Liver (tissue), 8 donors: ENCODE measurements at regions not wholly inside any gene's neighbourhood (a gene's known extent, or its start where the extent isn't known, plus 50 kb on each side); places are given as distances from the start of the nearest gene placed in this dataset.

Source experiments
- DNase-seq: peaks from one replicate; pipeline ENCODE4 v3.0.0-alpha.2; 2017; ENCODE audit warnings: low spot score
- H3K27ac ChIP-seq, 2 donors: one replicate each; pipeline ENCODE4 v1.7.0; 2013; ENCODE audit warnings: inconsistent platforms in 2 of 2, low read length in 2 of 2, control low read depth in 1 of 2, low read depth in 1 of 2, mild to moderate bottlenecking in 1 of 2
- H3K27me3 ChIP-seq, 4 donors: one replicate each; pipeline versions ENCODE4 v1.6.1 to v1.7.0; 2013; ENCODE audit warnings: low read length in 3 of 4, inconsistent platforms in 1 of 4, mild to moderate bottlenecking in 1 of 4, moderate library complexity in 1 of 4; ENCODE audit not compliant: control insufficient read depth in 4 of 4, insufficient read depth in 4 of 4
- H3K36me3 ChIP-seq, 4 donors: one replicate each; pipeline versions ENCODE4 v1.6.1 to v1.7.0; 2013; ENCODE audit warnings: low read length in 3 of 4, mild to moderate bottlenecking in 3 of 4, low read depth in 1 of 4, moderate library complexity in 1 of 4; ENCODE audit not compliant: control insufficient read depth in 4 of 4, insufficient read depth in 3 of 4
- H3K4me1 ChIP-seq, 4 donors: one replicate each; pipeline versions ENCODE4 v1.6.1 to v1.7.0; 2013; ENCODE audit warnings: low read length in 3 of 4, mild to moderate bottlenecking in 3 of 4, moderate library complexity in 1 of 4; ENCODE audit not compliant: control insufficient read depth in 4 of 4, insufficient read depth in 4 of 4
- H3K4me3 ChIP-seq, 3 donors: one replicate each; pipeline versions ENCODE4 v1.6.1 to v1.7.0; 2013; ENCODE audit warnings: low read length in 3 of 3, control low read depth in 1 of 3, low read depth in 1 of 3, mild to moderate bottlenecking in 1 of 3
- H3K9ac ChIP-seq, 2 donors: one replicate each; pipeline ENCODE4 v1.7.0; 2013; ENCODE audit warnings: low read length in 2 of 2, mild to moderate bottlenecking in 2 of 2, moderate library complexity in 2 of 2, control low read depth in 1 of 2, low read depth in 1 of 2
- H3K9me3 ChIP-seq, 4 donors: one replicate each; pipeline versions ENCODE4 v1.6.1 to v1.7.0; 2013; ENCODE audit warnings: low read length in 3 of 4; ENCODE audit not compliant: control insufficient read depth in 4 of 4
- CTCF ChIP-seq: fragments of 150-350 bp; IDR thresholded peaks from 2 replicates; pipeline ENCODE4 v1.5.1; 2017; ENCODE audit warnings: improper control_type of control experiment, low read depth, low read length; ENCODE audit not compliant: missing input control
- EGR1 ChIP-seq, 2 donors: IDR thresholded peaks; 2 replicates each; pipeline ENCODE4 v1.6.1; 2016 to 2018; ENCODE audit warnings: antibody characterized with exemption in 2 of 2, low read depth in 2 of 2
- FOXA1 ChIP-seq: IDR thresholded peaks from 2 replicates; pipeline ENCODE4 v1.6.1; 2016; ENCODE audit warnings: antibody characterized with exemption
- HNF4G ChIP-seq: IDR thresholded peaks from 2 replicates; pipeline ENCODE4 v1.6.1; 2016; ENCODE audit warnings: antibody characterized with exemption
- NR2F2 ChIP-seq: IDR thresholded peaks from 2 replicates; pipeline ENCODE4 v1.6.1; 2016; ENCODE audit warnings: antibody characterized with exemption
- RAD21 ChIP-seq, 2 donors: IDR thresholded peaks; 2 replicates each; pipeline ENCODE4 v1.6.1; 2016; ENCODE audit warnings: antibody characterized with exemption in 2 of 2, mild to moderate bottlenecking in 2 of 2
- RXRA ChIP-seq, 2 donors: IDR thresholded peaks; 2 replicates each; pipeline ENCODE4 v1.6.1; 2017 to 2018; ENCODE audit warnings: antibody characterized with exemption in 2 of 2, mild to moderate bottlenecking in 1 of 2
- SP1 ChIP-seq: IDR thresholded peaks from 2 replicates; pipeline ENCODE4 v1.6.1; 2018; ENCODE audit warnings: antibody characterized with exemption, mild to moderate bottlenecking
- YY1 ChIP-seq: IDR thresholded peaks from 2 replicates; pipeline ENCODE4 v1.6.1; 2016; ENCODE audit warnings: antibody characterized with exemption, mild to moderate bottlenecking
- WGBS: extraction: QIAGEN DNeasy Blood & Tissue Kit; methylation state at CpG from one replicate; pipeline ENCODE4 v1.1.7; 2013; 5-methylcytosine and 5-hydroxymethylcytosine counted together
- TF ChIP-seq, protein P1 (sequence below): IDR thresholded peaks from 2 replicates; pipeline ENCODE4 v1.6.1; 2016; ENCODE audit warnings: antibody characterized with exemption
- TF ChIP-seq, protein P2 (sequence below): IDR thresholded peaks from 2 replicates; pipeline ENCODE4 v1.6.1; 2016; ENCODE audit warnings: antibody characterized with exemption, mild to moderate bottlenecking
- TF ChIP-seq, protein P3 (sequence below): IDR thresholded peaks from 2 replicates; pipeline ENCODE4 v1.6.1; 2016; ENCODE audit warnings: antibody characterized with exemption
- TF ChIP-seq, protein P4 (sequence below): IDR thresholded peaks from 2 replicates; pipeline ENCODE4 v1.6.1; 2016; ENCODE audit warnings: antibody characterized with exemption
- donor health status: healthy.
- donor health status: healthy.
- donor health status: healthy.
- donor health status: healthy.
- donor health status: healthy.

GRCh38 chr16:86398622-86399021 lies 111.7 kb upstream of the FOXF1 start:
- Histone ChIP-seq H3K36me3 (no peaks in the 10 kb centered on the region), H3K9me3 (no peaks in the 10 kb centered on the region), H3K4me1 (no peaks in the 10 kb centered on the region), H3K27me3 (peaks cover 0 to 9% (median 0%) of the 10 kb centered on the region in 4 donors), H3K4me3 (no peak overlapping the region), H3K27ac (no peak overlapping the region), H3K9ac (no peak overlapping the region)
- WGBS: 78% methylated on average over 4 of the region's 4 CpGs
- TF ChIP-seq NR2F2: no peak
- no peak for TF ChIP-seq RAD21 (IDR thresholded peaks at IDR 0.05)
- TF ChIP-seq CTCF: no peak
- TF ChIP-seq, protein P1, sequence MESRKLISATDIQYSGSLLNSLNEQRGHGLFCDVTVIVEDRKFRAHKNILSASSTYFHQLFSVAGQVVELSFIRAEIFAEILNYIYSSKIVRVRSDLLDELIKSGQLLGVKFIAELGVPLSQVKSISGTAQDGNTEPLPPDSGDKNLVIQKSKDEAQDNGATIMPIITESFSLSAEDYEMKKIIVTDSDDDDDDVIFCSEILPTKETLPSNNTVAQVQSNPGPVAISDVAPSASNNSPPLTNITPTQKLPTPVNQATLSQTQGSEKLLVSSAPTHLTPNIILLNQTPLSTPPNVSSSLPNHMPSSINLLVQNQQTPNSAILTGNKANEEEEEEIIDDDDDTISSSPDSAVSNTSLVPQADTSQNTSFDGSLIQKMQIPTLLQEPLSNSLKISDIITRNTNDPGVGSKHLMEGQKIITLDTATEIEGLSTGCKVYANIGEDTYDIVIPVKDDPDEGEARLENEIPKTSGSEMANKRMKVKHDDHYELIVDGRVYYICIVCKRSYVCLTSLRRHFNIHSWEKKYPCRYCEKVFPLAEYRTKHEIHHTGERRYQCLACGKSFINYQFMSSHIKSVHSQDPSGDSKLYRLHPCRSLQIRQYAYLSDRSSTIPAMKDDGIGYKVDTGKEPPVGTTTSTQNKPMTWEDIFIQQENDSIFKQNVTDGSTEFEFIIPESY: no peak
- no peak for TF ChIP-seq RXRA (IDR thresholded peaks at IDR 0.05)
- no peak for TF ChIP-seq FOXA1
- TF ChIP-seq, protein P2, sequence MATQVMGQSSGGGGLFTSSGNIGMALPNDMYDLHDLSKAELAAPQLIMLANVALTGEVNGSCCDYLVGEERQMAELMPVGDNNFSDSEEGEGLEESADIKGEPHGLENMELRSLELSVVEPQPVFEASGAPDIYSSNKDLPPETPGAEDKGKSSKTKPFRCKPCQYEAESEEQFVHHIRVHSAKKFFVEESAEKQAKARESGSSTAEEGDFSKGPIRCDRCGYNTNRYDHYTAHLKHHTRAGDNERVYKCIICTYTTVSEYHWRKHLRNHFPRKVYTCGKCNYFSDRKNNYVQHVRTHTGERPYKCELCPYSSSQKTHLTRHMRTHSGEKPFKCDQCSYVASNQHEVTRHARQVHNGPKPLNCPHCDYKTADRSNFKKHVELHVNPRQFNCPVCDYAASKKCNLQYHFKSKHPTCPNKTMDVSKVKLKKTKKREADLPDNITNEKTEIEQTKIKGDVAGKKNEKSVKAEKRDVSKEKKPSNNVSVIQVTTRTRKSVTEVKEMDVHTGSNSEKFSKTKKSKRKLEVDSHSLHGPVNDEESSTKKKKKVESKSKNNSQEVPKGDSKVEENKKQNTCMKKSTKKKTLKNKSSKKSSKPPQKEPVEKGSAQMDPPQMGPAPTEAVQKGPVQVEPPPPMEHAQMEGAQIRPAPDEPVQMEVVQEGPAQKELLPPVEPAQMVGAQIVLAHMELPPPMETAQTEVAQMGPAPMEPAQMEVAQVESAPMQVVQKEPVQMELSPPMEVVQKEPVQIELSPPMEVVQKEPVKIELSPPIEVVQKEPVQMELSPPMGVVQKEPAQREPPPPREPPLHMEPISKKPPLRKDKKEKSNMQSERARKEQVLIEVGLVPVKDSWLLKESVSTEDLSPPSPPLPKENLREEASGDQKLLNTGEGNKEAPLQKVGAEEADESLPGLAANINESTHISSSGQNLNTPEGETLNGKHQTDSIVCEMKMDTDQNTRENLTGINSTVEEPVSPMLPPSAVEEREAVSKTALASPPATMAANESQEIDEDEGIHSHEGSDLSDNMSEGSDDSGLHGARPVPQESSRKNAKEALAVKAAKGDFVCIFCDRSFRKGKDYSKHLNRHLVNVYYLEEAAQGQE: no peak
- no peak for TF ChIP-seq YY1
- TF ChIP-seq HNF4G: no peak
- TF ChIP-seq EGR1 (IDR thresholded peaks at IDR 0.05; ENCODE audit: low read depth in 2 of 2): no peak
- no peak for TF ChIP-seq SP1
- TF ChIP-seq, protein P3, sequence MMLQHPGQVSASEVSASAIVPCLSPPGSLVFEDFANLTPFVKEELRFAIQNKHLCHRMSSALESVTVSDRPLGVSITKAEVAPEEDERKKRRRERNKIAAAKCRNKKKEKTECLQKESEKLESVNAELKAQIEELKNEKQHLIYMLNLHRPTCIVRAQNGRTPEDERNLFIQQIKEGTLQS: no peak
- no peak for DNase-seq

- peak in 1 of 2 donors; percentile 61 for TF ChIP-seq RXRA (IDR thresholded peaks at IDR 0.05)
- TF ChIP-seq, protein P4, sequence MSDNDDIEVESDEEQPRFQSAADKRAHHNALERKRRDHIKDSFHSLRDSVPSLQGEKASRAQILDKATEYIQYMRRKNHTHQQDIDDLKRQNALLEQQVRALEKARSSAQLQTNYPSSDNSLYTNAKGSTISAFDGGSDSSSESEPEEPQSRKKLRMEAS: no peak
- TF ChIP-seq YY1: no peak
- no peak for TF ChIP-seq FOXA1
- 79% methylated on average over 8 of the region's 8 CpGs for WGBS
These were observed 109.2 kb upstream of the FOXF1 start for GRCh38 chr16:86401126-86401525.

More at GRCh38 chr16:86401126-86401525, 109.2 kb upstream of the FOXF1 start:
- Histone ChIP-seq H3K9ac (no peak overlapping the region), H3K27me3 (peaks cover 0 to 8% (median under 1%) of the 10 kb centered on the region in 4 donors), H3K36me3 (no peaks in the 10 kb centered on the region), H3K4me3 (no peak overlapping the region), H3K4me1 (no peaks in the 10 kb centered on the region), H3K9me3 (no peaks in the 10 kb centered on the region), H3K27ac (no peak overlapping the region)
- DNase-seq: no peak
